Right cardiac atrium (tissue), 5 donors: ENCODE measurements at regions not wholly inside any gene's neighbourhood (a gene's known extent, or its start where the extent isn't known, plus 50 kb on each side); places are given as distances from the start of the nearest gene placed in this dataset.

Experiments used
- ATAC-seq, 2 donors: fragments of 200-7000 bp; cut with Tn5 transposase; one replicate each; pipeline versions ENCODE4 v1.8.0 to v1.9.1; 2020; ENCODE audit warnings: moderate library complexity in 2 of 2, mild to moderate bottlenecking in 1 of 2
- DNase-seq, 3 donors: peaks; one replicate each; pipeline ENCODE4 v3.0.0-alpha.2; 2020
- H3K27ac ChIP-seq: one replicate; pipeline ENCODE4 v1.5.1; 2013; ENCODE audit warnings: mild to moderate bottlenecking, low read length, control low read depth, moderate library complexity
- H3K27me3 ChIP-seq: one replicate; pipeline ENCODE4 v1.6.1; 2013; ENCODE audit not compliant: control insufficient read depth, insufficient read depth
- H3K4me1 ChIP-seq: one replicate; pipeline ENCODE4 v1.6.1; 2013; ENCODE audit warnings: low read length; ENCODE audit not compliant: control insufficient read depth, insufficient read depth
- H3K4me3 ChIP-seq: one replicate; pipeline ENCODE4 v1.5.1; 2013; ENCODE audit warnings: low read length, control low read depth
- H3K9me3 ChIP-seq: one replicate; pipeline ENCODE4 v1.6.1; 2013; ENCODE audit warnings: low read length; ENCODE audit not compliant: control insufficient read depth
- WGBS: extraction: QIAGEN DNeasy Blood & Tissue Kit; methylation state at CpG from one replicate; pipeline ENCODE4 v1.1.7; 2013; 5-methylcytosine and 5-hydroxymethylcytosine counted together
- intact Hi-C, 4 donors: fragments of 100-400 bp; cut with DNase I; formaldehyde crosslinking; loops; one replicate each; pipeline versions ENCODE4 v1.11.0 to v1.14.0; 2022 to 2023
- donor health status: healthy with polysubstance abuse.
- donor health status: DM: no; HTN: yes; CAD: no.
- donor health status: DM: no; HTN: no; CAD: no.
- donor health status: DM: no; HTN: yes; CAD: no; lungs with severe emphysema.
- donor health status: DM: yes; HTN: yes; CAD: no.

DNA sequence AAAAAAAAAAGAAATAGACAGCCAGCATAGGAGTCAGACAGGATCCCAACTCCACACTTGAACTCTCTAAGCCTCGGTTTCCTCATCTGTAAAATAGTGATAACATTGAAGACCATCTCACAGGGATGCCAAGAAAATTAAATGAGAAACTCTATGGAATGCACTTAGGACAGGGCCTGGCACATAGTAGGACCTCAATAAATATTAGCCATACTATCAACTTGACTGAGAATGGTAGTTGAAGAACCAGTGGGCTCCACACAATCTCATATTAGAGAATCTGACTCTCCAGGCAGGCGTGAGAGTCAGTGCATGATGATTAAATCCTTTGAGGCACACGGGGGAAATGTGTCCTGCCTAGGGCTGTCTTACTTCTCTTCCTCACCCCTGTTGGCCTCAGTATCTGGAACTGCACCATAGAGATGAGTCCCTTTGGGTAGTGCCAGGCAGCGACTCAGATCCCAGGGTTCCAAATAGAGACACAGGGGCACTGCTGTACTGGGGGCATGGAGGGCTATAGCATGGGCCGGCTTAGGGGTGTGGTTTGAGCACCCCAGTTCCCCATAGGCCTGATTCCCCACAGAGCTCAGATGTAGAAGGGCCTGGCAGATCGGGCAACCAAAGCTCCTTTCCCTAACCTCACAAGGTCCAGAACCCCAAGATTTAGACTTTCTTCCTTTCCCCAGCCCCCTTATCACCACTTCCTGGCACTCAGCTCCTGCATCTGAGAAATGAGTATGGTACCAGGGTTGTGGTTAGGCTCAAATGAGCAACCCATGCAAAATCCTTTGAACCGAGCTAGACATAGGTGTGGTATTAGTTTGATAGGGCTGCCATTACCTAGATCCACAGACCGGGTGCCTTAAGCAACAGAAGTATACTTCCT, 51.3 kb upstream of the CAB39 start:
- intact Hi-C loops: no loop called here
- peaks cover 2% of the 10 kb centered on the region for H3K4me1 ChIP-seq

More for the DNA sequence above, 51.3 kb upstream of the CAB39 start:
- Histone ChIP-seq H3K27me3 (no peaks in the 10 kb centered on the region), H3K9me3 (no peaks in the 10 kb centered on the region), H3K4me3 (no peak overlapping the region), H3K27ac (no peak overlapping the region)
- DNase-seq (no peak), ATAC-seq (no peak)
- 81% methylated on average over 8 of the region's 8 CpGs for WGBS
